HUES64 (cell line): ENCODE measurements at regions not wholly inside any gene's neighbourhood (a gene's known extent, or its start where the extent isn't known, plus 50 kb on each side); places are given as distances from the start of the nearest gene placed in this dataset.

ENCODE experiments used
- H3K27ac ChIP-seq: 2 replicates; pipeline ENCODE4 v1.7.0; 2013; ENCODE audit warnings: low read depth, low read length, inconsistent platforms
- H3K27me3 ChIP-seq: 2 replicates; pipeline ENCODE4 v1.6.1; 2013; ENCODE audit warnings: mild to moderate bottlenecking, low read length; ENCODE audit not compliant: insufficient read depth
- H3K36me3 ChIP-seq: 2 replicates; pipeline ENCODE4 v1.6.1; 2013; ENCODE audit warnings: mild to moderate bottlenecking, low read length; ENCODE audit not compliant: insufficient read depth
- H3K4me1 ChIP-seq: 2 replicates; pipeline ENCODE4 v1.6.1; 2013; ENCODE audit warnings: mild to moderate bottlenecking, low read length, moderate library complexity; ENCODE audit not compliant: insufficient read depth
- H3K4me3 ChIP-seq: 2 replicates; pipeline ENCODE4 v1.5.1; 2013; ENCODE audit warnings: mild to moderate bottlenecking, low read length, moderate library complexity
- H3K9ac ChIP-seq: 2 replicates; pipeline ENCODE4 v1.6.1; 2013; ENCODE audit warnings: mild to moderate bottlenecking, low read depth, low read length
- H3K9me3 ChIP-seq: 2 replicates; pipeline ENCODE4 v1.6.1; 2013; ENCODE audit warnings: low read depth, low read length; ENCODE audit not compliant: insufficient read depth
- WGBS: fragments of 150-250, 120-280 bp; methylation state at CpG from one replicate; pipeline ENCODE4 v1.1.7; 2013; ENCODE audit warnings: missing lambda C conversion rate; 5-methylcytosine and 5-hydroxymethylcytosine counted together

- Histone ChIP-seq H3K4me3 (no peak overlapping the region), H3K9me3 (no peaks in the 10 kb centered on the region), H3K27me3 (no peaks in the 10 kb centered on the region), H3K36me3 (no peaks in the 10 kb centered on the region), H3K9ac (no peak overlapping the region), H3K27ac (no peak overlapping the region), H3K4me1 (no peaks in the 10 kb centered on the region)
- WGBS, result 100% methylated on average over 1 of the region's 2 CpGs
These were observed 653.6 kb downstream of the NSUN3 start for GRCh38 chr3:94716326-94717018.

DNA sequence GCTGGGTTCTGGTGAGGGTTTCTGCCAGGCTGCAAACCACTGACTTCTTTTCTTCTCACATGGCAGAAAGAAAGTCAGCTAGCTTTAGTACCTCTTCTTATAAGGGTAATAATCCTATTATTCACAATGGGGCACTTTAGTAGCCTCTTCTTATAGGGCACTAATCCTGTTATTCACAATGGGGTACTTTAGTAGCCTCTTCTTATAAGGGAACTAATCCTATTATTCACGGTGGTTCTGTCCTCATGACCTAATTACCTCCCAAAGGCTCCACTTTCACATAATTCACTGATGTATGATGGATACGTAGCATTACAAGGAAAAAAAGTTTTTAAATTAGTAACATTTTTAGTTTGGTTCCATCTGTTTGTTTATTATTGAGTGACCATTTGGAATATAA lies 671.3 kb downstream of the NSUN3 start:
- Histone ChIP-seq H3K9ac (no peak overlapping the region), H3K4me1 (no peaks in the 10 kb centered on the region), H3K27me3 (peaks cover 81% of the 10 kb centered on the region; the same call in 1 of the 2 replicates), H3K27ac (no peak overlapping the region), H3K36me3 (no peaks in the 10 kb centered on the region), H3K4me3 (no peak overlapping the region), H3K9me3 (no peaks in the 10 kb centered on the region)
- WGBS, result no CpG with 5 or more reads among the region's 2 CpGs

DNA sequence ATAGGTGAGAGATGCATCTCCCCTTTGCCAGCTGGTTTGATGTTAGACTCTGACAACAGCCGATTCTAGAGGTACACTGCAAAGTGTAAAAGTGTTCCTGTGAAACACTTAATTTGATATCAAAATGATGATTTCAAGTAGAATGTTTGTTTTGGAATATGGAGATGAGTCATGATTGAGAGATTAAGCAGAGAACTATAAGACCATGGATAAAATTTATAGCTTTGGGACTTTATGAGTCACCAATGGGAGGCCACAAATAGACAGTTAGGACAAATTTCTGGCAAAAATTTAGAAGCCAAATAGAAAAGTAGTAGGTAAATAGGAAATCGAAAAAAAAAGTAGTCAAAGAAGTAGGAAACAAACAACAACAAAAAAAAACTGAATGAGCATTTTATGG lies 672.5 kb downstream of the NSUN3 start:
- H3K4me3 ChIP-seq, result no peak overlapping the region
- no peak overlapping the region for H3K27ac ChIP-seq
- WGBS, result 98% methylated on average over 2 of the region's 2 CpGs
- H3K27me3 ChIP-seq, result peaks cover 76% of the 10 kb centered on the region; the same call in 1 of the 2 replicates
- no peaks in the 10 kb centered on the region for H3K36me3 ChIP-seq
- H3K9ac ChIP-seq, result no peak overlapping the region
- no peaks in the 10 kb centered on the region for H3K9me3 ChIP-seq
- H3K4me1 ChIP-seq, result no peaks in the 10 kb centered on the region

DNA sequence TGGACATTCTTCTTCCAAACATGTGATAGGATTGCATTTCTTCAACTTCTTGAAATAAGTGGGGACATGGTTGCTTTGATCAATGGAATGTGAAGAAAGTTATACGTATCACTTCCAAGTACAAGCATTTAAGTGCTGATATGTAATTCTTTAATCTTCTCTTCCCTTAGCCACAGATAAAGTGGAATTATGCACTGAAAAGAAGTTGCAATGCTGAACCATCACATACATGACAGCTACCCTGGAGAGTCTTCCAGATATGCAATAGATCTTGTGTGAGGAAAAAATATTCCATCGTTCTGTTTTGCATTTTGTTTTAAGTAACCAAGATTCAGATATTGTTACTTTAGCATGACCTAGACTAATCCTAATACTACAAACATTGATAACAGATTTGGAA lies 674.3 kb downstream of the NSUN3 start:
- H3K9ac ChIP-seq, result no peak overlapping the region
- no peak overlapping the region for H3K4me3 ChIP-seq
- no peaks in the 10 kb centered on the region for H3K36me3 ChIP-seq
- no peaks in the 10 kb centered on the region for H3K9me3 ChIP-seq
- no peak overlapping the region for H3K27ac ChIP-seq
- H3K27me3 ChIP-seq, result peaks cover 60% of the 10 kb centered on the region; the same call in 1 of the 2 replicates
- no peaks in the 10 kb centered on the region for H3K4me1 ChIP-seq
- no CpG with 5 or more reads among the region's 2 CpGs for WGBS

DNA sequence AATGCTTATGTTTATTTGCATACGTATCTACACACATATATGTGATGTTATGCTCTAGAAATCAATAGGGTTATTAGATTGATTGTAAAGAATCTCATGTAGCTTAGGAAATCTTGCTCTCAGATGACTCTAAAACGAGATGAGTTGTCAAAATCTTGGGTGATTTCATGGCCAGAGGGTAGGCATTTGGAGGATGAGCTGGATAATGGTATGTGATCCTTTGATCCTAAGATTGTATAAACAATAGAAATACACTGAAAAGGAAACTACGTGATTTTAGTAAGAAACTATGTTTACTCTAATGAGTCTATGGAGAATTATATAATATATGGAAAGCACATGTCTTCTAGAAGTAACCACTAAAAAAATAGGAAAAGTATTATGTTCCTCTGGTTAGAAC lies 676.6 kb downstream of the NSUN3 start:
- no peaks in the 10 kb centered on the region for H3K36me3 ChIP-seq
- H3K4me1 ChIP-seq, result no peaks in the 10 kb centered on the region
- H3K27me3 ChIP-seq, result peaks cover 40% of the 10 kb centered on the region; the same call in 1 of the 2 replicates
- peaks cover 8% of the 10 kb centered on the region; the same call in 1 of the 2 replicates for H3K9me3 ChIP-seq
- 90% methylated on average over 3 of the region's 3 CpGs for WGBS
- H3K27ac ChIP-seq, result no peak overlapping the region
- no peak overlapping the region for H3K9ac ChIP-seq
- no peak overlapping the region for H3K4me3 ChIP-seq

- WGBS, result 91% methylated on average over 5 of the region's 5 CpGs
- Histone ChIP-seq H3K9ac (no peak overlapping the region), H3K27ac (no peak overlapping the region), H3K27me3 (no peaks in the 10 kb centered on the region), H3K4me3 (no peak overlapping the region), H3K9me3 (no peaks in the 10 kb centered on the region), H3K4me1 (no peaks in the 10 kb centered on the region), H3K36me3 (no peaks in the 10 kb centered on the region)
These were observed 695.9 kb downstream of the NSUN3 start for GRCh38 chr3:94758751-94759150.

GRCh38 chr3:94772402-94772801 lies 709.5 kb downstream of the NSUN3 start:
- Histone ChIP-seq H3K9me3 (no peaks in the 10 kb centered on the region), H3K9ac (no peak overlapping the region), H3K27ac (no peak overlapping the region), H3K36me3 (no peaks in the 10 kb centered on the region), H3K27me3 (no peaks in the 10 kb centered on the region), H3K4me1 (no peaks in the 10 kb centered on the region), H3K4me3 (no peak overlapping the region)
- WGBS, result no CpG with 5 or more reads among the region's 1 CpG

- Histone ChIP-seq H3K4me3 (no peak overlapping the region), H3K36me3 (no peaks in the 10 kb centered on the region), H3K9me3 (no peaks in the 10 kb centered on the region), H3K27me3 (no peaks in the 10 kb centered on the region), H3K9ac (no peak overlapping the region), H3K27ac (no peak overlapping the region), H3K4me1 (no peaks in the 10 kb centered on the region)
- WGBS, result 100% methylated on average over 1 of the region's 2 CpGs
These were observed 712.9 kb downstream of the NSUN3 start for GRCh38 chr3:94775746-94776145.

GRCh38 chr3:94776401-94776915 lies 713.6 kb downstream of the NSUN3 start:
- WGBS, result 96% methylated on average over 3 of the region's 3 CpGs
- no peaks in the 10 kb centered on the region for H3K36me3 ChIP-seq
- no peak overlapping the region for H3K4me3 ChIP-seq
- no peak overlapping the region for H3K27ac ChIP-seq
- H3K9me3 ChIP-seq, result no peaks in the 10 kb centered on the region
- no peaks in the 10 kb centered on the region for H3K4me1 ChIP-seq
- no peaks in the 10 kb centered on the region for H3K27me3 ChIP-seq
- no peak overlapping the region for H3K9ac ChIP-seq

GRCh38 chr3:94778289-94778688 lies 715.4 kb downstream of the NSUN3 start:
- Histone ChIP-seq H3K4me1 (no peaks in the 10 kb centered on the region), H3K36me3 (no peaks in the 10 kb centered on the region), H3K27ac (no peak overlapping the region), H3K4me3 (no peak overlapping the region), H3K27me3 (no peaks in the 10 kb centered on the region), H3K9ac (no peak overlapping the region), H3K9me3 (no peaks in the 10 kb centered on the region)
- 83% methylated on average over 1 of the region's 1 CpG for WGBS

- Histone ChIP-seq H3K36me3 (no peaks in the 10 kb centered on the region), H3K4me3 (no peak overlapping the region), H3K9ac (no peak overlapping the region), H3K9me3 (no peaks in the 10 kb centered on the region), H3K27me3 (no peaks in the 10 kb centered on the region), H3K27ac (no peak overlapping the region), H3K4me1 (no peaks in the 10 kb centered on the region)
- 95% methylated on average over 4 of the region's 4 CpGs for WGBS
These were observed 716.1 kb downstream of the NSUN3 start for GRCh38 chr3:94778814-94779494.
